H7 (cell line): ENCODE measurements at regions not wholly inside any gene's neighbourhood (a gene's known extent, or its start where the extent isn't known, plus 50 kb on each side); places are given as distances from the start of the nearest gene placed in this dataset.
"Not testable (repeated sequence)": the region's sequence is repeated elsewhere in the genome, so short reads cannot be mapped to it uniquely, and the experiment has no call there.

Experiments
- DNase-seq: peaks from one replicate; pipeline ENCODE4 v3.0.0; 2012
- H3K27me3 ChIP-seq: 2 replicates; pipeline ENCODE4 v1.6.0; 2011; ENCODE audit warnings: mild to moderate bottlenecking, low read length; ENCODE audit not compliant: control insufficient read depth, insufficient read depth
- H3K36me3 ChIP-seq: replicated peaks from 2 replicates; pipeline ENCODE4 v1.5.1; 2011; ENCODE audit warnings: low read length; ENCODE audit not compliant: control insufficient read depth, insufficient read depth
- H3K4me3 ChIP-seq: 2 replicates; pipeline ENCODE4 v1.5.1; 2011; ENCODE audit warnings: low read depth, mild to moderate bottlenecking, control low read depth, low read length, moderate library complexity; ENCODE audit not compliant: insufficient read depth

DNA sequence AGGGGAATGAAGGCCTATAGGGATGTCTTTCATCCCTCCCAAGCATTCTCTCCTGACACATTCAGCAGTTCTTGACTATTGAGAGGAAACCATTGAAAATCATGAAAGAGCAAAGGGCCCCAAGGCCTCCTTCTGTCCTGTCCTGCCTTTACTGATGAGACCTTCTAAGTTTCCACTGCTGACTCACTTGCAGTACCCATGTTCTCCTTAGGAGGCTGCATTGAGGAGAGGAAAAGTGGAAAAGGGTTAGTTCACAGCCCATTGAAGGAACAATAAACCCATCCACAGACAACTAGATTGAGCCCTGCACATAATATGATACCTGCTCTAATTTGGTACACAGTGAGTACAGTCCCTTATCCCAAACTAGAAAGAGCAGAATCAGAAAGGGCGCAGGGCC lies 115.1 kb upstream of the PNPLA4 start:
- DNase-seq: peak; percentile 7
- Histone ChIP-seq H3K4me3 (no peak overlapping the region), H3K36me3 (no peaks in the 10 kb centered on the region), H3K27me3 (no peaks in the 10 kb centered on the region)

DNA sequence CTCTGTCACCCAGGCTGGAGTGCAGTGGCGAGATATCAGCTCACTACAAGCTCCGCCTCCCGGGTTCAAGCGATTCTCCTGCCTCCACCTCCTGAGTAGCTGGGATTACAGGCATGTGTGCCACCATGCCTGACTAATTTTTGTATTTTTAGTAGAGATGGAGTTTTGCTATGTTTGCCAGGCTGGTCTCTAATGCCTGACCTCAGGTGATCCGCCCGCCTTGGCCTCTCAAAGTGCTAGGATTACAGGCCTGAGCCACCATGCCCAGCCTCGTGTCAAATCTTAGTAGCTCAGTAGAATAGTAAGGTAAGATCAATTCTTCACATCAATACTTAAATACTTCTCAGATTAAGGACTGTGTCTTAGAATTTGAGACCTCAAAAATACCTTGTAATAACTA lies 112.5 kb upstream of the PNPLA4 start:
- not testable (repeated sequence) for H3K27me3 ChIP-seq, H3K4me3 ChIP-seq, DNase-seq, H3K36me3 ChIP-seq

DNA sequence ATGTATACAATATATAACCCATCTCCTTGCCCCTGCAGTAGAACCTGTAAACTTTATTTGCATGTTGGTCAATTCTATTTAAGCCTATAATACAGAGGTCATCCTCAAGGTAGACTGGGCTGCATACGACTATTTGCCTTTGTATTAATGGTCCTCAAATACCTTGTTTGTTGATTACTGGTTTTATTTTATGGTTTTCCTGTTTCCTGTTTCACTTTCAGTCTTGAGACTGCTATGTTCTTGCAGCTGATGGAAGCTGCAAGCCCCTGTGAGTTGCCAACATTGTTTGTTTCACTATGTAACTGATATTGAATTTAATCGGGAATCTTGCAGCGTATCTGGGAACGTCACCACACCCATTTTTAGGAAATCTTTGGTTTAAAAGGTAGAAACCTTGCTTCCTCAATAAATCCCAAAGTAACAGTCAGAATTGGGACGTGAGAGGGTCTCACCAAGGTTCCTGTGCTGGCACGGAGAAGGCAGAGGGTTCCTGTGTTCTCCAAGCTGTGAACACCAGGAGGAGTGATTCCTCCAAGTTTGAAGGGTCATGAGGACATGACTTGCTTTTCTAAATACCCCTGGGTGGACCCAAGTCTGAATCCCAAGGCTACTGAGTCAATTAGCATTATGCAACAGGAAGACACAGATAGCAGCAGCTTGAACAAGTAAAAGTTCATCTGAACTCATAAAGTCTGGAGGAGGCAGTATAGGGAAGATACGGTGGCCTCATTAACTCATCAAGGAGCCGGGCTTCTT lies 110.6 kb upstream of the PNPLA4 start:
- H3K36me3 ChIP-seq: no peaks in the 10 kb centered on the region
- H3K27me3 ChIP-seq: no peaks in the 10 kb centered on the region
- DNase-seq: no peak
- no peak overlapping the region for H3K4me3 ChIP-seq

DNA sequence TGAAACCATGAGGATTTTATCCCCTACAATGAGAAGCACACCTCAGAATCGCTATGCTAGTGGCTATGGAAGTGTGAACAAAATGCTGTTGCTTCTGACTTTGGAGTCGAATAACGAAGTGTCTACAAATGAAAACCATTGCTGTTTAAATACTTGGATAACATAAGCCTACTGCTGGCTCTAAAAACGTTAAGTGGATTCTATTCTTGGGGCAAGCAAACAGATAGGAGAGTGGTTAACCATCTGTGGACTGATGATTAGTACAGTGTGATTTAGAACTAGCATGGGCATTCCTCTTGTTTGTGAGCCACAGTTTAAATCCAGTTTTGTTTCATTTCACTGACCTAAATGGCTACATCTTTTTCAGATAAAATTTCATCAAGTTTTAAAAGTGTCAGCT lies 109.7 kb upstream of the PNPLA4 start:
- no peaks in the 10 kb centered on the region for H3K36me3 ChIP-seq
- DNase-seq: no peak

DNA sequence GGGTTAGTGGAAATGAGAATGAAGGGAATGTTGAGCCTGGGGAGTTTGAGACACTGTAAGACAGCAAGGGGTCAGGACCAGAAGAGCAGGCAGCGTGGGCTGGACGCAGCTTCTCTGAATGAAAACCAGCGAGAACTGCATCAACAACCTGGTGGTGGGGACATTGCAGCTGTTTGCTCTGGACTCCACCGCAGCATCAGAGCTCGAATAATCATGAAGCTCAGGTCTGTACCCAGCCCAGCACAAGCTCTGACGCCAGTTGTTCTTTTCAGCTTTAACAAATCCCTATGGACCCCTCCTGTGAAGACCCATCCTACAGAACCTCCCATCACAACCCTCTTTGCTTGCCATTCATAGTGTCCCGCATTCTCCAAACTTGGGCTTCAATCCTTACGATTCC lies 106.8 kb upstream of the PNPLA4 start:
- Histone ChIP-seq H3K4me3 (no peak overlapping the region), H3K36me3 (no peaks in the 10 kb centered on the region), H3K27me3 (no peaks in the 10 kb centered on the region)
- DNase-seq: peak; percentile 10

More for the DNA sequence above, 109.7 kb upstream of the PNPLA4 start:
- Histone ChIP-seq H3K27me3 (no peaks in the 10 kb centered on the region), H3K4me3 (no peak overlapping the region)

DNA sequence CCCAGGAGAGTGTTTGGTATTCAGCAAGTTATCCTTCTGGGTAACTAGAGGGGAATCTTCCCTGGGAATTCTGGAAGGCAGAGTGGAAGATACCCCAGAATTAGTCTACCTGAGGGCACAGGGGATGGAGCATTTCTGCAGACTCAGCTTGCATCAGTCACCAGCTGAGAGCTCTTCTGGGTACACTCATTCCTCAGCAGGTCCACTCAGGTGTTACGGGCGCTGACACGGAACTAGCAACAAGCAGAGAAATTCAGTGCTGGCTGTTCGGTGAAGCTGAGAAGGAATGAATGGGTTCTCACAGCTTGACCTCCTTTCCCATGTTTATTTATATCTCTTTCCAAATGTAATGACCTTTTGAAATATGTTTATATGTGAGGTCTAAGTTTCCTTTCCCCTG lies 106.0 kb upstream of the PNPLA4 start:
- H3K27me3 ChIP-seq: no peaks in the 10 kb centered on the region
- DNase-seq: no peak
- no peak overlapping the region for H3K4me3 ChIP-seq
- no peaks in the 10 kb centered on the region for H3K36me3 ChIP-seq

DNA sequence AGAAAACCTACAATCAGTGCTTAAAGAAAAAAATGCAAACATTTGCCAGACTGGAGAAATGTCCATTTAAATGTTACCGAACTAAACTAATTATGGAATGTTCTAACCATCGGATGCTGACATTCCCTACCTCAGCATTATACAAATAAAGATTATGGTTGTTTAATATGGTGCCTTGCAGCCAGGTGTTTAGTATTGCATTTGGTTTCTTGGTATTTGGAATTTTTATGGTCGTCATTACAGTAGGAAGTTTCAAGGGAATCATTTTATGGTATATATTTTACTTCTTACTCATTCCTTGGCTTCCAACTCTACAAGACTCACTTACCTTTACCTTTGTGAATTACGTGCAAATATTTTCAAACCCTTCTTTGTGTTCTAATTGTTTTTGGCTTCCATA lies 103.1 kb upstream of the PNPLA4 start:
- Histone ChIP-seq H3K36me3 (no peaks in the 10 kb centered on the region), H3K4me3 (no peak overlapping the region), H3K27me3 (no peaks in the 10 kb centered on the region)
- no peak for DNase-seq

DNA sequence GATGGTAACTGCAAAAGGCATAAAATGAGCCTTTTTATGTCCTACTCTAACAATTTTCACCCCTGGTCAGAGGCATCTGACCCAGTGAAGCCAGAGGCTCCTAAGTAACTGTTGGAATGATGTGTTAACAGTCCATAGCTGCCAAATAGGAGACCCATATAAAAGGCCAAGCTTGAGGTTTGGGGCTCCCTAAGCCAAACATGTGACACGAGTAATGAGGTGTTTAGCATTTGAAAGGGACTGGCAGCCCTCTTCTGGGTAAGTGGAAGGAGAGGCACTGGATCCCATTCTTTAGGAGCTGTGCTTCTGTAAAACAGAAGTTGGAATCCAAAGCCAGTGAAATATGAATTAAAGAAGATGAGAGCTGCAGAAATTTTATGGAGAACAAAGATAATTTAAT lies 100.6 kb upstream of the PNPLA4 start:
- no peak for DNase-seq
- Histone ChIP-seq H3K4me3 (no peak overlapping the region), H3K27me3 (no peaks in the 10 kb centered on the region), H3K36me3 (no peaks in the 10 kb centered on the region)

DNA sequence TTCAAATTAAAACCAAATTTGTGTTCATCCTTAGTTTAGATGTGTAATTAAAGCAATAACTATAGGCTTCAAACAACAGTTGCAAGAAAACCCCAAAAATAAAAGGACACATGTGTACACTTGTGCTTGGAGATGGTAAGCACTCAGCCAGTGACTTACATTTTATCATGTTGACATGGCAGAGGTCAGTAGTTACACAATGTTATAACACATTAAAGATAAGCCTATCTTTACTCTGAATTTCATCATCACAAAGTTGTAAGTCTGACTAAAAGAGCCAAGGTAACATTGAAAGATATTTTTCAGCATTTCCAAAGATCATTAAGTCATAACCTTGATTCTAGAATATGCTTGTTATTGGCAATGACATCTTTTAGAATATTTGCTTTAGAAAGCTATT lies 98.5 kb upstream of the PNPLA4 start:
- Histone ChIP-seq H3K4me3 (no peak overlapping the region), H3K27me3 (no peaks in the 10 kb centered on the region), H3K36me3 (no peaks in the 10 kb centered on the region)
- DNase-seq: no peak

DNA sequence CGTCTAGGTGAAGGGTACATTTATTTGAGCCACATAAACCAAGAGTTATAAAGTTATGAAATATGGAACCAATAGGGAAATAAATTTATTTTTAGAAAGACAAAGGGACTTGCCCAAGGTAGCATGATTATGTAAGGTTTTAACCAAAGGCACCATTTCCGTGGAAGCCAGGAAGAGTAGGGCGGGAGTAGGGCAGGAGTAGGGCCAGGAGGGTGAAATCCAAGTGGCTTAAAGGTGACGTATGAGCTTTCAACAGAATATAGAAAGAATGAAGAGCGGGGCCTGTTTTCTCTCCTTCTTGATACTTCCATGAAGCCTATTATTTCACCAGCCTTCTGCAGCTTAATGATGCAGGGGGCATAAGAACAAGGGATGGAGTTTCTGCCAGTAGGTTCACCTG lies 91.7 kb upstream of the PNPLA4 start:
- DNase-seq: no peak
- Histone ChIP-seq H3K27me3 (no peaks in the 10 kb centered on the region), H3K4me3 (no peak overlapping the region), H3K36me3 (no peaks in the 10 kb centered on the region)

DNA sequence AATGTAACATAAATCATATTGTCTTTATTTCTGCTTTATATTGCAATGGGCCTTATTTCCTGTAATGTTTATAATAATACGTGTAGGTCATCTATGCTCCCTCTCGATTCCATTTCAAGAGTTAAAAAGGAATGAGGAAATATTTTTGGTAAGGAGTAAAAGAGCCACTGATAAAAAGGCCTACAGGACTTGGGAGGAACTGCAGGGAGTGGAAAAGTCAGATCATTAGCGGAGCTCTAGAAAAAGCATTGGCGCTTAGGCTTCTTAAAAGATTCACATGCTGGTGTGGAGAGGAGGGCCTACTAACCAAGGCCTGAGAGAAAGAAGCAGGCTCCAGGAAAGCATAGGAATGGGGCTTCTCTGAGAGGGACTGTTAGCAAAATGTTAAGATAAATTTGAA lies 82.9 kb upstream of the PNPLA4 start:
- DNase-seq: peak; percentile 49
- Histone ChIP-seq H3K27me3 (no peaks in the 10 kb centered on the region), H3K4me3 (no peak overlapping the region), H3K36me3 (no peaks in the 10 kb centered on the region)

DNA sequence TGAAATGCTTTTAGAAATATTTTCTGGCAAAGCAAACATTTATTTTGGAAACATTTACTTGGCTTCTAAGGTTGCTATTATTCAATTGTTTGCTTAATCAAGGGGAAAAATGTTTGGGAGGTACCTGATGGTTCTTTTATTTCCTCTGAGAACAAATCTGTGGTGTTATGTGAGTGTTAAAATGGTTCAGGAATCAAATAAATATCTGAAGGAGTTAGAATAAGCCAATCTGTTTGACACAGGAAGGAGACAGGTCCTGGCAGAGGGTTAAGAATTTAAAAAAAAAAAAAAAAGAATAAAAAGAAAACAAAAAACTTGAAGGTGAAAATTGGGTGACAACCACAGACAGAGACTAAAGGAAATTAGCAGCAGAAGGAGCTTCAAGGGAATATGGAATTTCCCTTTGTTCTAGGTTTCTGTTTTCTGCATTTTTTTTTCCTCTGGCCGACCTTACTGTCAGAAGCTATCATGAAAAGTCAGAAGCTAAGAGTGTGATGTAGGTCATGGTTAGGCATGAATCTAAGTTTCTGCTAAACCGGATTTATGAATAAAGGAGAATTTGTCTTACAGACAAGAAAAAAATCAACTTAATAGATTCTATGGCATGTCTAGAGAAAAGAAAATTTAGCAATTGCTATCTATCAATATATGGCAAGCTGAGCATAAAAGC lies 78.6 kb upstream of the PNPLA4 start:
- Histone ChIP-seq H3K27me3 (no peaks in the 10 kb centered on the region), H3K36me3 (no peaks in the 10 kb centered on the region), H3K4me3 (no peak overlapping the region)
- DNase-seq: no peak

DNA sequence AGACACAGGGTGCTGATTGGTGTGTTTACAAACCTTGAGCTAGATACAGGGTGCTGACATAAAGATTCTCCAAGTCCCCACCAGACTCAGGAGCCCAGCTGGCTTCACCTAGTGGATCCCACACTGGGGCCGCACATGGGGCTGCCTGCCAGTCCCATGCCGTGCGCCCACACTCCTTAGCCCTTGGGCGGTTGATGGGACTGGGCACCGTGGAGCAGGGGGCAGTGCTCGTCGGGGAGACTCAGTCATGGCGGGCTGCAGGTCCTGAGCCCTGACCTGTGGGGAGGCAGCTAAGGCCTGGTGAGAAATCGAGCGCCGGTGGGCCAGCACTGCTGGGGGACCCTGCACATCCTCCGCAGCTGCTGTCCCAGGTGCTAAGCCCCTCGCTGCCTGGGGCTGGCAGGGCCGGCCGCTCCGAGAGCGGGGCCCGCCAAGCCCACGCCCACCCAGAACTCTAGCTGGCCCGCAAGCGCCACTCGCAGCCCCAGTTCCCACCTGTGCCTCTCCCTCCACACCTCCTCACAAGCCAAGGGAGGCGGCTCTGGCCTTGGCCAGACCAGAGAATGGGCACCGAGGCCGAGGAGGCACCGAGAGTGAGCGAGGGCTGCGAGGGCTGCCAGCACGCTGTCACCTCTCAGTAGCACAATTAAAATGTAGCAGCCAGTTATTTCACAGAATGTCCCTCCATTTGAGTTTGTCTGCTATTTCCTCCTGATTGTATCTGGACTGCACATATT lies 76.1 kb upstream of the PNPLA4 start:
- Histone ChIP-seq H3K27me3 (no peaks in the 10 kb centered on the region), H3K4me3 (no peak overlapping the region), H3K36me3 (no peaks in the 10 kb centered on the region)
- no peak for DNase-seq

DNA sequence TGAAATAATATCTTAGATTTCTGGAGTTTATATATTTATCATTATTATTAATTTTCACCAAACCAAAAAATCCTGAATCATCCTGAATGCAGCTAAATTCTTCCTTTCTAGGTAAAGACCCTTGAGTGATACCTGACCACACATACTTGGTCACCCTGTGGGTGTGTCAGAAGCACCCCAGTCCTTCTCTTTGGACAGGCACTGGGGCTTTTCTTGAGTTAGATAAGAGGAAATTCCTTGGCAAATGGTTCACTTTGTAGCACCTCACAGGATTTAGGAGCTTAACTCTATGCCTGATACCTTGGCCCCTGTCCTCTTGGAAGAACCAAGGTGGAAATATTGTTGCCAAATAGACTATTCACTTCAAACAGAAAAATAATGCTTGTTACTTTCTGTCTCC lies 69.6 kb upstream of the PNPLA4 start:
- no peak for DNase-seq
- no peaks in the 10 kb centered on the region for H3K27me3 ChIP-seq
- no peak overlapping the region for H3K4me3 ChIP-seq
- no peaks in the 10 kb centered on the region for H3K36me3 ChIP-seq

DNA sequence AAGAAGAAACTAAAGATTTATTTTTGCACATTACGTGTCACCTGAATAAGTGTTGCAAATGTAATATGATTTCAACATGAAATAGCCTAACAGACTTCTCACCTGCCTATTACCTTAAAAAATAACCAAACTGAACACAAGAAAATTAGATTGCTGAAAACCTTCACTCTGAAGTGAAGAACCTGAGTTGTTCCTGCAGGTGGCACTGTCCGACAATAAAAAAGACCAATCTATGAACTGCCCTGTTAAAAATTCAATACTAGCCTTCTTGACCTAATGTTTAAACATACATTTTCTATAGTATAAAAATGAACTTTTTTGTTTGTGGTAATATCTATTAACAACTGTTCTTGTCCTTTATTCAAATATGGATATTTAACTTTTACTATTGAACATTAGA lies 69.2 kb upstream of the PNPLA4 start:
- no peaks in the 10 kb centered on the region for H3K36me3 ChIP-seq
- no peaks in the 10 kb centered on the region for H3K27me3 ChIP-seq
- peak; percentile 26 for DNase-seq
- H3K4me3 ChIP-seq: no peak overlapping the region
